Tibial artery (tissue), 4 donors: ENCODE measurements at regions not wholly inside any gene's neighbourhood (a gene's known extent, or its start where the extent isn't known, plus 50 kb on each side); places are given as distances from the start of the nearest gene placed in this dataset.

Source experiments
- DNase-seq, 2 donors: peaks; one replicate each; pipeline ENCODE4 v3.0.0-alpha.2; 2019
- H3K27ac ChIP-seq, 2 donors: fragments of 200-600 bp; sonication (generic) in 1 of 2; 1 replicate in 1 of 2; 2 replicates in 1 of 2; pipeline ENCODE4 v1.5.1; 2018 to 2019; ENCODE audit warnings: mild to moderate bottlenecking in 1 of 2
- H3K27me3 ChIP-seq, 2 donors: fragments of 200-600 bp; sonication (generic) in 1 of 2; one replicate each; pipeline versions ENCODE4 v1.5.1 to v1.6.0; 2016 to 2019
- H3K36me3 ChIP-seq, 3 donors: fragments of 200-600 bp; sonication (generic) in 2 of 3; one replicate each; pipeline ENCODE4 v1.5.1; 2016 to 2019; ENCODE audit warnings: mild to moderate bottlenecking in 2 of 3
- H3K4me1 ChIP-seq, 4 donors: fragments of 200-600 bp; sonication (generic) in 2 of 4; 1 replicate in 3 of 4; 2 replicates in 1 of 4; pipeline ENCODE4 v1.5.1; 2016 to 2019
- H3K4me3 ChIP-seq, 2 donors: fragments of 200-600 bp; sonication (generic) in 1 of 2; 1 replicate in 1 of 2; 2 replicates in 1 of 2; pipeline ENCODE4 v1.5.1; 2018 to 2019; ENCODE audit warnings: mild to moderate bottlenecking in 2 of 2
- H3K9me3 ChIP-seq, 3 donors: fragments of 200-600 bp; sonication (generic) in 1 of 3; one replicate each; pipeline ENCODE4 v1.5.1; 2016 to 2019
- intact Hi-C: fragments of 100-400 bp; cut with DNase I; formaldehyde crosslinking; loops from one replicate; pipeline ENCODE4 v1.15.0; 2023; ENCODE audit warnings: low total_unique reads
- TF ChIP-seq, protein P1 (sequence below), 2 experiments: fragments of 200-600 bp in 1 of 2; fragments of 450-650 bp in 1 of 2; IDR thresholded peaks; one replicate each; pipeline ENCODE4 v1.5.1; 2017 to 2019; ENCODE audit warnings: antibody characterized with exemption in 2 of 2, mild to moderate bottlenecking in 1 of 2, moderate library complexity in 1 of 2

DNA sequence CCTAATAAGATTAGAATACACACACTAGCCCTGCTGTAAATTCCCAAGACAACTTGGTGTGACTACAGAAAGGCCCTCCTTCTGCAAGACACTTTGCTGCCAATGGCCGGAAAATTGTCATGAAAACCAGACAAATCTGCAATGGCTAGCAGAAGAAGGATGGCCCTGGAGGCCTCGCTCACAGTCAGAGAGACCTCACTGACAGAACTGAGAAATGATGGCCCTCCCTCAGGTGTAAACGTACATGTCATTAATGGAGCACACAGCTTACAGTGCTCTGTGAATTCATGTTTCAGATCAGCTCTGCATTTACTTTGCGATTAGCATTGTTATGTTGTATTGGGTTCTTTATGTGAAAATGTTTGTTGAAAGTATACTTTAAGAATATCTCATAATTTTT, 202.9 kb upstream of the N4BP1 start:
- Histone ChIP-seq H3K4me3 (no peak overlapping the region), H3K27me3 (peaks cover 0 to 23% of the 10 kb centered on the region in 2 donors), H3K36me3 (no peaks in the 10 kb centered on the region), H3K4me1 (peaks cover 0 to 8% (median 0%) of the 10 kb centered on the region in 4 donors), H3K27ac (no peak overlapping the region), H3K9me3 (no peaks in the 10 kb centered on the region)
- TF ChIP-seq, protein P1, sequence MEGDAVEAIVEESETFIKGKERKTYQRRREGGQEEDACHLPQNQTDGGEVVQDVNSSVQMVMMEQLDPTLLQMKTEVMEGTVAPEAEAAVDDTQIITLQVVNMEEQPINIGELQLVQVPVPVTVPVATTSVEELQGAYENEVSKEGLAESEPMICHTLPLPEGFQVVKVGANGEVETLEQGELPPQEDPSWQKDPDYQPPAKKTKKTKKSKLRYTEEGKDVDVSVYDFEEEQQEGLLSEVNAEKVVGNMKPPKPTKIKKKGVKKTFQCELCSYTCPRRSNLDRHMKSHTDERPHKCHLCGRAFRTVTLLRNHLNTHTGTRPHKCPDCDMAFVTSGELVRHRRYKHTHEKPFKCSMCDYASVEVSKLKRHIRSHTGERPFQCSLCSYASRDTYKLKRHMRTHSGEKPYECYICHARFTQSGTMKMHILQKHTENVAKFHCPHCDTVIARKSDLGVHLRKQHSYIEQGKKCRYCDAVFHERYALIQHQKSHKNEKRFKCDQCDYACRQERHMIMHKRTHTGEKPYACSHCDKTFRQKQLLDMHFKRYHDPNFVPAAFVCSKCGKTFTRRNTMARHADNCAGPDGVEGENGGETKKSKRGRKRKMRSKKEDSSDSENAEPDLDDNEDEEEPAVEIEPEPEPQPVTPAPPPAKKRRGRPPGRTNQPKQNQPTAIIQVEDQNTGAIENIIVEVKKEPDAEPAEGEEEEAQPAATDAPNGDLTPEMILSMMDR (IDR thresholded peaks at IDR 0.05), result no peak
- no peak for DNase-seq
- intact Hi-C loops, result no loop called here

DNA sequence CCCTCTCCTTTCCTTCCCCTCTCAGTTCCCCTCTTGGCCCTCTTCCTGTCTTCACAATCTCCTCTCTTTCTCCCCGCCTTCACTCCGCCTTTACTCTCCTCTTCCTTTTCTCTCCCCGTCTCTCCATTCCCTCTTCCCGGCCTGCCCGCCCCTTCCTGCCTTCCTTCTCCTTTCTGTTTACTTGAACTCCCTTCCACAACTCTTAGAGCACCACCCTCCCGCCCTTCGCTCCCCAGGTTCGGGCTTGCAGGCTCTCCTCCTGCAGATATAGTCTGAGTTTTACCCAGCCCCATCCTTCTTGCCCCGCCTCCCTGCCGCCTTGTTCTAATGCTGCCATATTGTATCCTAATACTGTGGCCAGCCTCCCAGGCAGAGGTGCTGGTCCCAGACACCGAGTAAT, 201.5 kb upstream of the N4BP1 start:
- DNase-seq, result no peak
- H3K27me3 ChIP-seq, result peaks cover 0 to 20% of the 10 kb centered on the region in 2 donors
- no peaks in the 10 kb centered on the region for H3K36me3 ChIP-seq
- H3K9me3 ChIP-seq, result no peaks in the 10 kb centered on the region
- intact Hi-C loops, result no loop called here
- TF ChIP-seq, protein P1 (IDR thresholded peaks at IDR 0.05), result no peak
- H3K27ac ChIP-seq, result no peak overlapping the region
- H3K4me1 ChIP-seq, result peaks cover 0 to 8% (median 0%) of the 10 kb centered on the region in 4 donors
- no peak overlapping the region for H3K4me3 ChIP-seq

DNA sequence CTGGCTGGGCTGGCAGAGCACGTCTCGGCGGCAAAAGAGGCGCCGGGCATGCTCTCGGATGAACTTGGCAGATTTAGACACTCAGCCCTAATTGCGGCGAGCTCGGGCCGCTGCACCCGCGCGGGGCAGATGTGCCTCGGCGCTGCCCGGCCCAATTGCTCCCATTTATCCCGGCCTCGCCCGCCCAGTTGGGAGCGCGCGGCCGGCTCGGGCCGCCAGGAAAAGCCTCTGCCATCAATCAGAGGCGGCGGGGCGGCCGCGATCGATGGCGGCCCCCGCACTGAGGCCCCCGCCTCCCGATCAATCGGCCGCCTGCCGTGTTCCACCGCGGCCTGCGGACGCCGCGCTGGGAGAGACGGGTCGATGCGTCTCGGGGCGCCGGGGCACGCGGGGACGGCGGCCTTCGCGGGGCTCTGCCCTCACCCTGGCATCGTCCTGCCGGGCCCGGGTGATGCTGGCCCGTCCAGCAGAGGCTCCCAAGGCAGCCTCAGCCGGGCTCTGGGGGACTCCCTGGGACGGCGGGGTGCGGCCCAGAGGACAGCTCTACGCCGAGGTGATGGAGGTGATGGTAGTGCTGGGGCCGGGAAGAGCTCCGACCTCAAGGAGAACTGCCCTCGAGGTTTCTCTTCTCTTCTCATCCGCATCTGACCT, 200.9 kb upstream of the N4BP1 start:
- Histone ChIP-seq H3K36me3 (no peaks in the 10 kb centered on the region), H3K27me3 (peaks cover 0 to 20% of the 10 kb centered on the region in 2 donors), H3K27ac (no peak overlapping the region), H3K9me3 (no peaks in the 10 kb centered on the region), H3K4me3 (no peak overlapping the region), H3K4me1 (peaks cover 0 to 8% (median 0%) of the 10 kb centered on the region in 4 donors)
- intact Hi-C loops, result no loop called here
- no peak for DNase-seq
- TF ChIP-seq, protein P1 (IDR thresholded peaks at IDR 0.05), result no peak

DNA sequence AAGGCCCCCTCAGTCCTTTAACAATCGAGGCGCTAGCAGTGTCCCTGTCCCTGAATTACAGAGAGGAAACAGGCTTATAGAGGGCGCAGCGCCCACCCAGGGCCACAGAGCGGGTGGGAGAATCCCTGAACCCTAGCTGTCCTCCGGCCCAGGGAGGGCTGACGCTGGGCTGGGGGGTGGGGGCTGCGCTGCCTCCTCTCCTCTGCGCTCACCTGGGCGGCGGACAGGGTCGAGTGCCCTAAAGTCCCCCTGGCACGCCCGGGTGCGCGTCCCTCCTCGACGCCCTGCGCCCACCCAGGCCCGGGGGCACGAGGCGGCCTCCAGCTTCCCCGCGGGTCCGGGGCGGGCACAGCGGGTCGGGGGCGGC, 200.4 kb upstream of the N4BP1 start:
- no peak overlapping the region for H3K4me3 ChIP-seq
- no peak overlapping the region for H3K27ac ChIP-seq
- no peaks in the 10 kb centered on the region for H3K36me3 ChIP-seq
- H3K4me1 ChIP-seq, result peaks cover 0 to 8% (median 0%) of the 10 kb centered on the region in 4 donors
- no peaks in the 10 kb centered on the region for H3K9me3 ChIP-seq
- intact Hi-C loops, result no loop called here
- DNase-seq, result no peak
- TF ChIP-seq, protein P1 (IDR thresholded peaks at IDR 0.05), result no peak
- H3K27me3 ChIP-seq, result peaks cover 0 to 20% of the 10 kb centered on the region in 2 donors

DNA sequence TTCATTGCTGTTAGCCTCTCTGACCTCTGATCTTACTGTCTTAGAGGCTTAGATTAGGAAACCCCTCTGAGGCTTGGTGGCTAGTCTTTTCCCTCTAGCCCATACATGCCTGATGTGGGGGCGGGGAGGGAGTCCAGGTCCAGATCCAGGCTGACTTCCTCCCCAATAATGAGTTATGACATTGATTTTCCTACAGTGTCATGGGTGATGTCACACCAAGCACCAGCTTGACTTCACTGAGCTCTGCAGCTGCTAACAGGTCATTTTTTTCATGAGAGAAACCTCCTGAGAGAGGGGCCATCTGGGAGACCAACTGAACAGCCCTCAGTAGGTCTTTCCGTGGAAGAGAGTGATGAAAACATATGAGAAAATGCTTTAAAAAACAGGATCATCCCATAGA, 180.2 kb upstream of the N4BP1 start:
- H3K27me3 ChIP-seq, result no peaks in the 10 kb centered on the region
- TF ChIP-seq, protein P1 (IDR thresholded peaks at IDR 0.05), result no peak
- H3K9me3 ChIP-seq, result peaks cover 0 to 6% (median 0%) of the 10 kb centered on the region in 3 donors
- DNase-seq, result no peak
- H3K36me3 ChIP-seq, result no peaks in the 10 kb centered on the region
- no peaks in the 10 kb centered on the region for H3K4me1 ChIP-seq
- H3K27ac ChIP-seq, result no peak overlapping the region
- intact Hi-C loops, result no loop called here
- no peak overlapping the region for H3K4me3 ChIP-seq
